PC-9 (cell line): ENCODE measurements at regions not wholly inside any gene's neighbourhood (a gene's known extent, or its start where the extent isn't known, plus 50 kb on each side); places are given as distances from the start of the nearest gene placed in this dataset.

Experiments used
- CTCF ChIP-seq: fragments of 200-600 bp; sonication (generic); conservative IDR thresholded peaks from 2 replicates; pipeline ENCODE4 v1.6.1; 2017; ENCODE audit warnings: mixed run types, antibody characterized with exemption, mild to moderate bottlenecking, moderate library complexity
- EZH2 ChIP-seq: fragments of 200-600 bp; sonication (generic); IDR thresholded peaks from 2 replicates; pipeline ENCODE4 v1.8.0; 2017; ENCODE audit warnings: antibody characterized with exemption, low read depth

GRCh38 chr21:41639336-41639735 is 127.5 kb downstream of the RIPK4 start:
- no peak for TF ChIP-seq CTCF
- TF ChIP-seq EZH2: no peak
